A549 (cell line): ENCODE measurements at regions not wholly inside any gene's neighbourhood (a gene's known extent, or its start where the extent isn't known, plus 50 kb on each side); places are given as distances from the start of the nearest gene placed in this dataset.

Source experiments
- ATAC-seq, 2 experiments: fragments of 200-7000 bp in 1 of 2; fragments of >200 bp in 1 of 2; cut with Nextera tagmentation in 1 of 2; cut with Tn5 transposase in 1 of 2; 3 replicates each; pipeline versions ENCODE4 v1.8.0 to v1.9.1; 2018 to 2020; ENCODE audit warnings: mild to moderate bottlenecking in 1 of 2, moderate library complexity in 1 of 2
- CTCF ChIA-PET: fragments of 300-600 bp; sonication (Branson Sonifier 250); formaldehyde crosslinking; extraction: SDS; loops from one replicate; lab custom pipeline; 2021; ENCODE audit warnings: antibody characterized with exemption, inconsistent platforms; lab: Yijun Ruan, JAX
- POLR2A ChIA-PET: fragments of 350-600 bp; formaldehyde crosslinking; extraction: SDS; loops from one replicate; lab custom pipeline; 2021; ENCODE audit warnings: antibody characterized with exemption, inconsistent platforms; lab: Yijun Ruan, JAX
- DNase-seq, 2 experiments: peaks; one replicate each; pipeline versions ENCODE4 v3.0.0 to v3.0.0-alpha.2; 2011 to 2016; ENCODE audit warnings: low read depth in 1 of 2, low spot score in 1 of 2
- FAIRE-seq: peaks from 2 replicates; lab custom pipeline; 2011; peaks lifted over from hg19 to GRCh38; lab: Jason Lieb, UNC
- H3K27ac ChIP-seq, 2 experiments: fragments of >200 bp; sonication (Bioruptor Twin); formaldehyde crosslinking; 3 replicates each; pipeline ENCODE4 v1.5.1; 2016 to 2017
- H3K4me1 ChIP-seq: fragments of >200 bp; sonication (Bioruptor Twin); formaldehyde crosslinking; 3 replicates; pipeline ENCODE4 v1.6.1; 2016
- H3K4me2 ChIP-seq: fragments of >200 bp; sonication (Bioruptor Twin); formaldehyde crosslinking; 3 replicates; pipeline ENCODE4 v1.6.1; 2016
- H3K4me3 ChIP-seq: fragments of >200 bp; sonication (Bioruptor Twin); formaldehyde crosslinking; 3 replicates; pipeline ENCODE4 v1.5.1; 2016
- H3K9me3 ChIP-seq: fragments of >200 bp; sonication (Bioruptor Twin); formaldehyde crosslinking; 3 replicates; pipeline ENCODE4 v1.6.1; 2016
- CBX2 ChIP-seq: fragments of 200-600 bp; sonication (generic); IDR thresholded peaks from 2 replicates; pipeline ENCODE4 v1.6.1; 2016; ENCODE audit warnings: low read depth, mild to moderate bottlenecking, borderline replicate concordance
- CBX8 ChIP-seq: fragments of 200-600 bp; sonication (generic); IDR thresholded peaks from 2 replicates; pipeline ENCODE4 v1.6.1; 2016
- CEBPB ChIP-seq, 2 experiments: fragments of >200 bp in 1 of 2; sonication (Bioruptor Twin) in 1 of 2; formaldehyde crosslinking in 1 of 2; IDR thresholded peaks; 2 replicates each; pipeline ENCODE4 v1.6.1; 2012 to 2016
- FOSB ChIP-seq: fragments of 250-450 bp; sonication (Bioruptor Pico); IDR thresholded peaks from 2 replicates; pipeline ENCODE4 v1.5.0; 2020; ENCODE audit warnings: mild to moderate bottlenecking, moderate library complexity
- FOSL2 ChIP-seq, 2 experiments: fragments of 450-650 bp in 1 of 2; fragments of >200 bp in 1 of 2; sonication (Bioruptor Twin) in 1 of 2; formaldehyde crosslinking; IDR thresholded peaks; 2 replicates each; pipeline versions ENCODE4 v1.5.0 to v1.6.1; 2016 to 2020; ENCODE audit warnings: mild to moderate bottlenecking in 1 of 2, moderate library complexity in 1 of 2
- GATA3 ChIP-seq: IDR thresholded peaks from 2 replicates; pipeline ENCODE4 v1.6.1; 2012; ENCODE audit warnings: borderline replicate concordance
- HOXB13 ChIP-seq: fragments of 250-450 bp; sonication (Bioruptor Pico); IDR thresholded peaks from 2 replicates; pipeline ENCODE4 v1.5.0; 2020; ENCODE audit warnings: low read depth, mild to moderate bottlenecking, moderate library complexity
- JUN ChIP-seq, 2 experiments: fragments of >200 bp; sonication (Bioruptor Twin); formaldehyde crosslinking; IDR thresholded peaks; 2 replicates in 1 of 2; 3 replicates in 1 of 2; pipeline ENCODE4 v1.6.1; 2016 to 2017
- MAFK ChIP-seq: fragments of 450-650 bp; IDR thresholded peaks from 2 replicates; pipeline ENCODE4 v1.6.1; 2014; ENCODE audit not compliant: partially characterized antibody
- MAZ ChIP-seq: fragments of 150-350 bp; IDR thresholded peaks from 2 replicates; pipeline ENCODE4 v1.6.1; 2014; ENCODE audit warnings: antibody characterized with exemption, low read depth, low read length, borderline replicate concordance
- MYC ChIP-seq: IDR thresholded peaks from 2 replicates; pipeline ENCODE4 v1.6.1; 2012; ENCODE audit warnings: mild to moderate bottlenecking, inconsistent platforms, low read length, improper control_type of control experiment, borderline replicate concordance
- NPAS2 ChIP-seq: fragments of 250-450 bp; sonication (Bioruptor Pico); IDR thresholded peaks from 2 replicates; pipeline ENCODE4 v1.8.0; 2022; ENCODE audit warnings: mild to moderate bottlenecking, moderate library complexity, borderline replicate concordance
- PBX3 ChIP-seq: IDR thresholded peaks from 2 replicates; pipeline ENCODE4 v1.6.1; 2012
- POLR2AphosphoS2 ChIP-seq: conservative IDR thresholded peaks from 2 replicates; pipeline ENCODE4 v1.6.1; 2012; ENCODE audit warnings: low read length, improper control_type of control experiment, inconsistent platforms
- RCOR1 ChIP-seq: fragments of 150-350 bp; IDR thresholded peaks from 2 replicates; pipeline ENCODE4 v1.6.1; 2014; ENCODE audit warnings: antibody characterized with exemption, low read length, low read depth
- TP53 ChIP-seq: fragments of 250-450 bp; sonication (Bioruptor Pico); IDR thresholded peaks from 2 replicates; pipeline ENCODE4 v1.5.0; 2021; ENCODE audit warnings: mild to moderate bottlenecking, moderate library complexity
- USF2 ChIP-seq: fragments of 450-650 bp; IDR thresholded peaks from 2 replicates; pipeline ENCODE4 v1.6.1; 2014; ENCODE audit warnings: antibody characterized with exemption
- ZC3H11A ChIP-seq: fragments of 450-650 bp; IDR thresholded peaks from 2 replicates; pipeline ENCODE4 v1.6.1; 2014; ENCODE audit warnings: antibody characterized with exemption, mild to moderate bottlenecking
- WGBS: methylation state at CpG from one replicate; pipeline ENCODE4 v1.1.6; 2017; ENCODE audit errors: missing lambda C conversion rate; 5-methylcytosine and 5-hydroxymethylcytosine counted together
- TF ChIP-seq, protein P1 (sequence below): fragments of >200 bp; sonication (Bioruptor Twin); formaldehyde crosslinking; IDR thresholded peaks from 3 replicates; pipeline ENCODE4 v1.5.1; 2016
- TF ChIP-seq, protein P2 (sequence below): fragments of 250-450 bp; sonication (Bioruptor Pico); IDR thresholded peaks from 2 replicates; pipeline ENCODE4 v1.5.0; 2020; ENCODE audit warnings: low read depth, mild to moderate bottlenecking, moderate library complexity
- TF ChIP-seq, protein P3 (sequence below): IDR thresholded peaks from 2 replicates; pipeline ENCODE4 v1.6.1; 2012; ENCODE audit warnings: low read depth, borderline replicate concordance

GRCh38 chr16:49023050-49023449 is 258.6 kb downstream of the CBLN1 start:
- H3K4me3 ChIP-seq, result no peak overlapping the region
- H3K4me2 ChIP-seq, result no peak overlapping the region
- DNase-seq (no peak), ATAC-seq (no peak), FAIRE-seq (no peak)
- ChIA-PET POLR2A (no interaction called here), CTCF (interaction anchor here (0.6 kb wide), 1 partner anchor 326 kb away, joined by 3 read pairs; no protein-coding TSS in a partner anchor)
- TF ChIP-seq FOSB (CRISPR knock-in tag), result no peak
- TF ChIP-seq CEBPB (IDR thresholded peaks at IDR 0.05), result no peak
- no peak for TF ChIP-seq USF2
- TF ChIP-seq, protein P1, sequence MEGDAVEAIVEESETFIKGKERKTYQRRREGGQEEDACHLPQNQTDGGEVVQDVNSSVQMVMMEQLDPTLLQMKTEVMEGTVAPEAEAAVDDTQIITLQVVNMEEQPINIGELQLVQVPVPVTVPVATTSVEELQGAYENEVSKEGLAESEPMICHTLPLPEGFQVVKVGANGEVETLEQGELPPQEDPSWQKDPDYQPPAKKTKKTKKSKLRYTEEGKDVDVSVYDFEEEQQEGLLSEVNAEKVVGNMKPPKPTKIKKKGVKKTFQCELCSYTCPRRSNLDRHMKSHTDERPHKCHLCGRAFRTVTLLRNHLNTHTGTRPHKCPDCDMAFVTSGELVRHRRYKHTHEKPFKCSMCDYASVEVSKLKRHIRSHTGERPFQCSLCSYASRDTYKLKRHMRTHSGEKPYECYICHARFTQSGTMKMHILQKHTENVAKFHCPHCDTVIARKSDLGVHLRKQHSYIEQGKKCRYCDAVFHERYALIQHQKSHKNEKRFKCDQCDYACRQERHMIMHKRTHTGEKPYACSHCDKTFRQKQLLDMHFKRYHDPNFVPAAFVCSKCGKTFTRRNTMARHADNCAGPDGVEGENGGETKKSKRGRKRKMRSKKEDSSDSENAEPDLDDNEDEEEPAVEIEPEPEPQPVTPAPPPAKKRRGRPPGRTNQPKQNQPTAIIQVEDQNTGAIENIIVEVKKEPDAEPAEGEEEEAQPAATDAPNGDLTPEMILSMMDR, result no peak
- TF ChIP-seq FOSL2 (IDR thresholded peaks at IDR 0.05), result no peak
- no peak for TF ChIP-seq FOSL2 (CRISPR knock-in tag; IDR thresholded peaks at IDR 0.05)
- no peak for TF ChIP-seq GATA3
- TF ChIP-seq, protein P2, sequence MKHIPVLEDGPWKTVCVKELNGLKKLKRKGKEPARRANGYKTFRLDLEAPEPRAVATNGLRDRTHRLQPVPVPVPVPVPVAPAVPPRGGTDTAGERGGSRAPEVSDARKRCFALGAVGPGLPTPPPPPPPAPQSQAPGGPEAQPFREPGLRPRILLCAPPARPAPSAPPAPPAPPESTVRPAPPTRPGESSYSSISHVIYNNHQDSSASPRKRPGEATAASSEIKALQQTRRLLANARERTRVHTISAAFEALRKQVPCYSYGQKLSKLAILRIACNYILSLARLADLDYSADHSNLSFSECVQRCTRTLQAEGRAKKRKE (CRISPR knock-in tag), result no peak
- no peak for TF ChIP-seq PBX3
- no peak for TF ChIP-seq NPAS2 (CRISPR knock-in tag)
- TF ChIP-seq RCOR1, result no peak
- no peak for TF ChIP-seq MAZ
- no peak for TF ChIP-seq POLR2AphosphoS2
- no peak for TF ChIP-seq CBX2
- TF ChIP-seq JUN (IDR thresholded peaks at IDR 0.05), result no peak
- no peak for TF ChIP-seq MAFK
- no peak for TF ChIP-seq HOXB13 (CRISPR knock-in tag)
- TF ChIP-seq ZC3H11A, result no peak
- H3K9me3 ChIP-seq, result no peaks in the 10 kb centered on the region
- no peak overlapping the region for H3K27ac ChIP-seq
- WGBS, result 14% methylated on average over 4 of the region's 4 CpGs
- H3K4me1 ChIP-seq, result no peaks in the 10 kb centered on the region

DNA sequence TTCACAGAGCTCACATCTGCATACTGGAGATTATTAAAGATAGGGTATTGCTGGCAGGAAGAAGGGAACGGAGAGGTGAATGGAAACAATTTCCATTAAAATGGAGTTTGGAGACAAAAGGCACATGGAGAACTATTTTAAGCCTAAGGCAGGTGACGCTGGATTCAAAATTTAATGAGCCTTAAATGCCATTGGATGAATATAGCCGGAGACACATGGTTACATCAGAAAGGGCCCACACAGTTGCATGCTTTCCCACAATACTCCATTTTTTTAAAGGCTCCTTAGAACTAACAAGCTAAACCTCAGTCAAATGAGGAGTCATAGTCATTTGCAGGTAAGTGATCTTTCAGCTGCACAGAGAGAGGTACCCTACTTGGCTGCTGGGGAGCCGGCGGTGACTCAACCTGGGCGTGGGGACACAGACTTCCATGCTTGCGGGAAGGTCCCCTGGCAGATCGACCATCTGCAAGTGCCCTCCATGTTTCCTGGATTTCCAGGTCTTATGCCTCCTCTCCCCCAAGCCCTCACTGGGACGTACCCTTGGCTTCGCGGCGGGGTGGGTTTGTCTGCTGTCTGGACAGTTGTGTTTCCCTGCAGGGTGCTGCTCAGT is 259.2 kb downstream of the CBLN1 start:
- DNase-seq (no peak), FAIRE-seq (no peak), ATAC-seq (no peak)
- ChIA-PET CTCF (interaction anchor here (0.6 kb wide), 1 partner anchor 326 kb away, joined by 3 read pairs; no protein-coding TSS in a partner anchor), POLR2A (no interaction called here)
- no peaks in the 10 kb centered on the region for H3K9me3 ChIP-seq
- WGBS, result 45% methylated on average over 12 of the region's 12 CpGs
- no peak overlapping the region for H3K27ac ChIP-seq
- no peak overlapping the region for H3K4me3 ChIP-seq
- H3K4me1 ChIP-seq, result no peaks in the 10 kb centered on the region
- no peak overlapping the region for H3K4me2 ChIP-seq
- TF ChIP-seq CBX8, result no peak
- TF ChIP-seq NPAS2 (CRISPR knock-in tag), result no peak
- TF ChIP-seq, protein P3, sequence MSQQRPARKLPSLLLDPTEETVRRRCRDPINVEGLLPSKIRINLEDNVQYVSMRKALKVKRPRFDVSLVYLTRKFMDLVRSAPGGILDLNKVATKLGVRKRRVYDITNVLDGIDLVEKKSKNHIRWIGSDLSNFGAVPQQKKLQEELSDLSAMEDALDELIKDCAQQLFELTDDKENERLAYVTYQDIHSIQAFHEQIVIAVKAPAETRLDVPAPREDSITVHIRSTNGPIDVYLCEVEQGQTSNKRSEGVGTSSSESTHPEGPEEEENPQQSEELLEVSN, result no peak
- no peak for TF ChIP-seq MAZ
- no peak for TF ChIP-seq USF2
- TF ChIP-seq MYC, result no peak
- TF ChIP-seq TP53, result no peak
- TF ChIP-seq, all 56 proteins: peak for 0
